Right atrium auricular region (tissue), 2 donors: ENCODE measurements at regions not wholly inside any gene's neighbourhood (a gene's known extent, or its start where the extent isn't known, plus 50 kb on each side); places are given as distances from the start of the nearest gene placed in this dataset.

Experiments used
- DNase-seq: peaks from one replicate; pipeline ENCODE4 v3.0.0-alpha.2; 2019; ENCODE audit warnings: low spot score
- H3K27ac ChIP-seq, 2 donors: fragments of 200-600 bp; sonication (generic); 1 replicate in 1 of 2; 2 replicates in 1 of 2; pipeline ENCODE4 v1.5.1; 2016 to 2019
- H3K27me3 ChIP-seq, 2 donors: fragments of 200-600 bp; sonication (generic); one replicate each; pipeline versions ENCODE4 v1.5.1 to v1.6.0; 2017 to 2019
- H3K36me3 ChIP-seq: fragments of 200-600 bp; sonication (generic); one replicate; pipeline ENCODE4 v1.5.1; 2016
- H3K4me1 ChIP-seq, 2 donors: fragments of 200-600 bp; sonication (generic); one replicate each; pipeline versions ENCODE4 v1.5.1 to v1.6.0; 2017 to 2019
- H3K4me3 ChIP-seq, 2 donors: fragments of 200-600 bp; sonication (generic); 1 replicate in 1 of 2; 2 replicates in 1 of 2; pipeline ENCODE4 v1.5.1; 2017 to 2019; ENCODE audit warnings: mild to moderate bottlenecking in 1 of 2, moderate library complexity in 1 of 2
- H3K9me3 ChIP-seq, 2 donors: fragments of 200-600 bp; sonication (generic); one replicate each; pipeline ENCODE4 v1.5.1; 2019
- TF ChIP-seq, protein P1 (sequence below), 2 donors: fragments of 200-600 bp; sonication (generic); IDR thresholded peaks; one replicate each; pipeline ENCODE4 v1.5.1; 2019; ENCODE audit warnings: antibody characterized with exemption in 2 of 2

GRCh38 chr16:85313526-85314301 is 201.4 kb upstream of the CIBAR2 start:
- TF ChIP-seq, protein P1, sequence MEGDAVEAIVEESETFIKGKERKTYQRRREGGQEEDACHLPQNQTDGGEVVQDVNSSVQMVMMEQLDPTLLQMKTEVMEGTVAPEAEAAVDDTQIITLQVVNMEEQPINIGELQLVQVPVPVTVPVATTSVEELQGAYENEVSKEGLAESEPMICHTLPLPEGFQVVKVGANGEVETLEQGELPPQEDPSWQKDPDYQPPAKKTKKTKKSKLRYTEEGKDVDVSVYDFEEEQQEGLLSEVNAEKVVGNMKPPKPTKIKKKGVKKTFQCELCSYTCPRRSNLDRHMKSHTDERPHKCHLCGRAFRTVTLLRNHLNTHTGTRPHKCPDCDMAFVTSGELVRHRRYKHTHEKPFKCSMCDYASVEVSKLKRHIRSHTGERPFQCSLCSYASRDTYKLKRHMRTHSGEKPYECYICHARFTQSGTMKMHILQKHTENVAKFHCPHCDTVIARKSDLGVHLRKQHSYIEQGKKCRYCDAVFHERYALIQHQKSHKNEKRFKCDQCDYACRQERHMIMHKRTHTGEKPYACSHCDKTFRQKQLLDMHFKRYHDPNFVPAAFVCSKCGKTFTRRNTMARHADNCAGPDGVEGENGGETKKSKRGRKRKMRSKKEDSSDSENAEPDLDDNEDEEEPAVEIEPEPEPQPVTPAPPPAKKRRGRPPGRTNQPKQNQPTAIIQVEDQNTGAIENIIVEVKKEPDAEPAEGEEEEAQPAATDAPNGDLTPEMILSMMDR (IDR thresholded peaks at IDR 0.05), result no peak
- Histone ChIP-seq H3K36me3 (no peaks in the 10 kb centered on the region), H3K9me3 (no peaks in the 10 kb centered on the region), H3K4me3 (no peak overlapping the region), H3K27ac (peak overlapping the region; percentile 86 to 94), H3K27me3 (no peaks in the 10 kb centered on the region), H3K4me1 (peaks cover 0 to 76% of the 10 kb centered on the region in 2 donors)
- no peak for DNase-seq

- Histone ChIP-seq H3K9me3 (no peaks in the 10 kb centered on the region), H3K36me3 (no peaks in the 10 kb centered on the region), H3K27me3 (no peaks in the 10 kb centered on the region), H3K4me3 (no peak overlapping the region), H3K27ac (peak overlapping the region; percentile 86 to 94), H3K4me1 (peaks cover 0 to 68% of the 10 kb centered on the region in 2 donors)
- TF ChIP-seq, protein P1 (IDR thresholded peaks at IDR 0.05), result no peak
- DNase-seq, result no peak
Measured at GRCh38 chr16:85314512-85314971, 202.3 kb upstream of the CIBAR2 start.

DNA sequence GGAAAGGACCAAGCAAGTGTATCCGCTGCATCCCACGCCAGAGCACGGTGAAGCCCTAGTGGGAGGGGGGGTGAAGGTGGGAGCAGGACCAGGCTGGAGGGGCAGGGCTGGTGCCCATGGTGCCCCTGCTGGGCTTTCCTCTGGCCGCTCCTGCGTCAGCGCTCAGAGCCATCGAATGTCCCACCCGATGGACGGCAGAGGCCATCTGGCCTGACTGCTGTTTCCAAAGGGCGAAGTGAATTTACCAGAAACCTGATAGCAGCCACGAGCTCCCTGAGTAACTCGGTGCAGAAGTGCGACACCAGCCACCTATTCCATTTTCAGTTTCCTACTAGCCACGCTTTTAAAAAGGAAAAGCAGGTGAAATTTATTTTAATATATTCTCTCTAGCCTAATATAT is 203.6 kb upstream of the CIBAR2 start:
- Histone ChIP-seq H3K9me3 (no peaks in the 10 kb centered on the region), H3K27me3 (no peaks in the 10 kb centered on the region), H3K4me1 (peaks cover 0 to 64% of the 10 kb centered on the region in 2 donors), H3K4me3 (no peak overlapping the region), H3K36me3 (no peaks in the 10 kb centered on the region), H3K27ac (peak overlapping the region in 1 of 2 donors; percentile 28)
- DNase-seq, result no peak
- TF ChIP-seq, protein P1 (IDR thresholded peaks at IDR 0.05), result no peak

GRCh38 chr16:85316321-85316919 is 204.1 kb upstream of the CIBAR2 start:
- no peak for DNase-seq
- Histone ChIP-seq H3K27ac (peak overlapping the region in 1 of 2 donors; percentile 28), H3K27me3 (no peaks in the 10 kb centered on the region), H3K9me3 (no peaks in the 10 kb centered on the region), H3K36me3 (no peaks in the 10 kb centered on the region), H3K4me3 (no peak overlapping the region), H3K4me1 (peaks cover 0 to 64% of the 10 kb centered on the region in 2 donors)
- TF ChIP-seq, protein P1 (IDR thresholded peaks at IDR 0.05), result peak; percentile 52 to 92

- TF ChIP-seq, protein P1 (IDR thresholded peaks at IDR 0.05), result no peak
- no peak for DNase-seq
- H3K27me3 ChIP-seq, result no peaks in the 10 kb centered on the region
- H3K4me1 ChIP-seq, result peaks cover 0 to 64% of the 10 kb centered on the region in 2 donors
- peak overlapping the region in 1 of 2 donors; percentile 9 for H3K27ac ChIP-seq
- no peaks in the 10 kb centered on the region for H3K9me3 ChIP-seq
- no peak overlapping the region for H3K4me3 ChIP-seq
- H3K36me3 ChIP-seq, result no peaks in the 10 kb centered on the region
Measured at GRCh38 chr16:85316944-85317343, 204.7 kb upstream of the CIBAR2 start.
